ENCODE measurements at regions not wholly inside any gene's neighbourhood (a gene's known extent, or its start where the extent isn't known, plus 50 kb on each side); places are given as distances from the start of the nearest gene placed in this dataset.

- H3K27me3 Mint-ChIP-seq = no peaks in the 10 kb centered on the region
- peaks cover 25 to 75% (median 54%) of the 10 kb centered on the region in 7 donors for H3K4me1 Mint-ChIP-seq
- ATAC-seq (peak; percentile 80), DNase-seq (peak; percentile 42 to 63 (median 53))
- intact Hi-C loops (cut with micrococcal nuclease) = loop anchor here (1.0 to 5.0 kb wide), 7 partner anchors 10 to 492 kb away; partner anchors contain the start of genes KLF13 (in 1 of the 2) and MTMR10 (in 1 of the 2)
- H3K36me3 Mint-ChIP-seq = peaks cover 0 to 36% (median 0%) of the 10 kb centered on the region in 5 donors
- H3K27ac ChIP-seq (ENCODE audit: low read depth, low read length) = no peak overlapping the region
- no peaks in the 10 kb centered on the region for H3K27me3 ChIP-seq (ENCODE audit: control insufficient read depth in 2 of 2, insufficient read depth in 2 of 2, low read length in 2 of 2)
- H3K9me3 ChIP-seq (ENCODE audit: control insufficient read depth in 2 of 3, low read length in 3 of 3) = no peaks in the 10 kb centered on the region
- peak overlapping the region; percentile 90 to 97 (median 94) for H3K27ac Mint-ChIP-seq
- no peaks in the 10 kb centered on the region for H3K36me3 ChIP-seq (ENCODE audit: control insufficient read depth in 2 of 3, insufficient read depth in 3 of 3, low read length in 3 of 3)
- peaks cover 26 to 35% of the 10 kb centered on the region in 2 donors for H3K4me1 ChIP-seq (ENCODE audit: control insufficient read depth in 2 of 2, insufficient read depth in 2 of 2, low read length in 2 of 2)
- H3K4me3 Mint-ChIP-seq = peak overlapping the region; percentile 91 to 97 (median 96)
- ChIA-PET CTCF (interaction anchor here (1.0 to 3.1 kb wide), 7 partner anchors 11 to 283 kb away, joined by 3 to 22 read pairs (median 5); no protein-coding TSS in a partner anchor), POLR2A (interaction anchor here (0.6 to 4.9 kb wide), 27 partner anchors 10 to 283 kb away, joined by 3 to 62 read pairs (median 5); partner anchors contain the start of gene KLF13)
- H3K4me3 ChIP-seq (ENCODE audit: low read length) = peak overlapping the region; percentile 59
- H3K9me3 Mint-ChIP-seq = no peaks in the 10 kb centered on the region
Observed at GRCh38 chr15:31483053-31483985, 156.7 kb downstream of the KLF13 start.

GRCh38 chr15:31483986-31484951 is 157.6 kb downstream of the KLF13 start:
- H3K27ac Mint-ChIP-seq = peak overlapping the region; percentile 77 to 90 (median 84)
- ATAC-seq (peak; percentile 33), DNase-seq (peak in 7 of 9 donors; percentile 25 to 65 (median 47))
- Histone ChIP-seq H3K27me3 (ENCODE audit: control insufficient read depth in 2 of 2, insufficient read depth in 2 of 2, low read length in 2 of 2) (no peaks in the 10 kb centered on the region), H3K9me3 (ENCODE audit: control insufficient read depth in 2 of 3, low read length in 3 of 3) (no peaks in the 10 kb centered on the region), H3K27ac (ENCODE audit: low read depth, low read length) (no peak overlapping the region), H3K36me3 (ENCODE audit: control insufficient read depth in 2 of 3, insufficient read depth in 3 of 3, low read length in 3 of 3) (no peaks in the 10 kb centered on the region), H3K4me1 (ENCODE audit: control insufficient read depth in 2 of 2, insufficient read depth in 2 of 2, low read length in 2 of 2) (peaks cover 34 to 43% of the 10 kb centered on the region in 2 donors), H3K4me3 (ENCODE audit: low read length) (peak overlapping the region; percentile 33)
- no peaks in the 10 kb centered on the region for H3K9me3 Mint-ChIP-seq
- CTCF ChIA-PET = interaction anchor here (1.0 to 2.8 kb wide), 4 partner anchors 11 to 122 kb away, joined by 3 to 10 read pairs (median 3); no protein-coding TSS in a partner anchor
- peaks cover 31 to 78% (median 57%) of the 10 kb centered on the region in 7 donors for H3K4me1 Mint-ChIP-seq
- peak overlapping the region; percentile 80 to 94 (median 86) for H3K4me3 Mint-ChIP-seq
- H3K27me3 Mint-ChIP-seq = no peaks in the 10 kb centered on the region
- intact Hi-C loops (cut with micrococcal nuclease) = loop anchor here (1.0 to 5.0 kb wide), 8 partner anchors 11 to 493 kb away; partner anchors contain the start of genes KLF13 (in 1 of the 2) and MTMR10 (in 1 of the 2)
- POLR2A ChIA-PET = interaction anchor here (0.9 to 4.9 kb wide), 19 partner anchors 11 to 494 kb away, joined by 3 to 62 read pairs (median 9); partner anchors contain the start of gene KLF13
- peaks cover 0 to 30% (median 0%) of the 10 kb centered on the region in 5 donors for H3K36me3 Mint-ChIP-seq

- H3K27me3 Mint-ChIP-seq = no peaks in the 10 kb centered on the region
- Histone ChIP-seq H3K27me3 (ENCODE audit: control insufficient read depth in 2 of 2, insufficient read depth in 2 of 2, low read length in 2 of 2) (no peaks in the 10 kb centered on the region), H3K9me3 (ENCODE audit: control insufficient read depth in 2 of 3, low read length in 3 of 3) (no peaks in the 10 kb centered on the region), H3K27ac (ENCODE audit: low read depth, low read length) (no peak overlapping the region), H3K4me1 (ENCODE audit: control insufficient read depth in 2 of 2, insufficient read depth in 2 of 2, low read length in 2 of 2) (peaks cover 38 to 46% of the 10 kb centered on the region in 2 donors), H3K4me3 (ENCODE audit: low read length) (no peak overlapping the region), H3K36me3 (ENCODE audit: control insufficient read depth in 2 of 3, insufficient read depth in 3 of 3, low read length in 3 of 3) (no peaks in the 10 kb centered on the region)
- peaks cover 0 to 29% (median 0%) of the 10 kb centered on the region in 5 donors for H3K36me3 Mint-ChIP-seq
- peak overlapping the region; percentile 80 to 94 (median 86) for H3K4me3 Mint-ChIP-seq
- ATAC-seq = no peak
- intact Hi-C loops (cut with micrococcal nuclease) = loop anchor here (2.0 to 5.0 kb wide), 4 partner anchors 26 to 683 kb away; no protein-coding TSS in a partner anchor
- ChIA-PET POLR2A (interaction anchor here (0.9 to 4.9 kb wide), 8 partner anchors 12 to 494 kb away, joined by 3 to 62 read pairs (median 12); partner anchors contain the start of gene KLF13), CTCF (interaction anchor here (1.5 to 2.8 kb wide), 2 partner anchors 12 to 49 kb away, joined by 3 to 10 read pairs; no protein-coding TSS in a partner anchor)
- H3K4me1 Mint-ChIP-seq = peaks cover 31 to 81% (median 55%) of the 10 kb centered on the region in 7 donors
- peak overlapping the region in 6 of 9 donors; percentile 77 to 88 (median 81) for H3K27ac Mint-ChIP-seq
- no peak for DNase-seq
- no peaks in the 10 kb centered on the region for H3K9me3 Mint-ChIP-seq
Observed at GRCh38 chr15:31484986-31485385, 158.4 kb downstream of the KLF13 start.

- peaks cover 35 to 82% (median 52%) of the 10 kb centered on the region in 7 donors for H3K4me1 Mint-ChIP-seq
- intact Hi-C loops (cut with micrococcal nuclease) = loop anchor here (2.0 to 5.0 kb wide), 4 partner anchors 27 to 683 kb away; no protein-coding TSS in a partner anchor
- H3K4me3 Mint-ChIP-seq = peak overlapping the region in 9 of 10 donors; percentile 25 to 94 (median 84)
- H3K4me1 ChIP-seq (ENCODE audit: control insufficient read depth in 2 of 2, insufficient read depth in 2 of 2, low read length in 2 of 2) = peaks cover 38 to 44% of the 10 kb centered on the region in 2 donors
- peak overlapping the region in 3 of 9 donors; percentile 18 to 84 (median 33) for H3K27ac Mint-ChIP-seq
- ATAC-seq (no peak), DNase-seq (no peak)
- H3K9me3 ChIP-seq (ENCODE audit: control insufficient read depth in 2 of 3, low read length in 3 of 3) = no peaks in the 10 kb centered on the region
- no peaks in the 10 kb centered on the region for H3K27me3 ChIP-seq (ENCODE audit: control insufficient read depth in 2 of 2, insufficient read depth in 2 of 2, low read length in 2 of 2)
- H3K27me3 Mint-ChIP-seq = no peaks in the 10 kb centered on the region
- no peak overlapping the region for H3K4me3 ChIP-seq (ENCODE audit: low read length)
- peaks cover 0 to 27% (median 0%) of the 10 kb centered on the region in 5 donors for H3K36me3 Mint-ChIP-seq
- no peak overlapping the region for H3K27ac ChIP-seq (ENCODE audit: low read depth, low read length)
- H3K36me3 ChIP-seq (ENCODE audit: control insufficient read depth in 2 of 3, insufficient read depth in 3 of 3, low read length in 3 of 3) = no peaks in the 10 kb centered on the region
- ChIA-PET POLR2A (interaction anchor here (2.7 to 4.9 kb wide), 5 partner anchors 13 to 270 kb away, joined by 9 to 62 read pairs (median 38); partner anchors contain the start of gene KLF13), CTCF (interaction anchor here (1.5 kb wide), 1 partner anchor 49 kb away, joined by 3 read pairs; no protein-coding TSS in a partner anchor)
- peaks cover 0 to 2% (median 0%) of the 10 kb centered on the region in 11 donors for H3K9me3 Mint-ChIP-seq
Observed at GRCh38 chr15:31485431-31485830, 158.8 kb downstream of the KLF13 start.

- DNase-seq = no peak
- no peaks in the 10 kb centered on the region for H3K36me3 ChIP-seq (ENCODE audit: control insufficient read depth in 2 of 3, insufficient read depth in 3 of 3, low read length in 3 of 3)
- H3K4me1 ChIP-seq (ENCODE audit: control insufficient read depth in 2 of 2, insufficient read depth in 2 of 2, low read length in 2 of 2) = peaks cover 38 to 39% of the 10 kb centered on the region in 2 donors
- no peaks in the 10 kb centered on the region for H3K9me3 ChIP-seq (ENCODE audit: control insufficient read depth in 2 of 3, low read length in 3 of 3)
- H3K27ac ChIP-seq (ENCODE audit: low read depth, low read length) = no peak overlapping the region
- no peak for ATAC-seq
- Mint-ChIP-seq H3K4me1 (peaks cover 29 to 83% (median 46%) of the 10 kb centered on the region in 7 donors), H3K36me3 (peaks cover 0 to 26% (median 0%) of the 10 kb centered on the region in 5 donors), H3K4me3 (peak overlapping the region in 5 of 10 donors; percentile 25 to 94 (median 88)), H3K27ac (peak overlapping the region in 4 of 9 donors; percentile 16 to 84 (median 40)), H3K9me3 (peaks cover 0 to 5% (median 0%) of the 10 kb centered on the region in 11 donors), H3K27me3 (no peaks in the 10 kb centered on the region)
- H3K4me3 ChIP-seq (ENCODE audit: low read length) = no peak overlapping the region
- ChIA-PET CTCF (interaction anchor here (5.2 kb wide), 1 partner anchor 283 kb away, joined by 117 read pairs; no protein-coding TSS in a partner anchor), POLR2A (interaction anchor here (1.5 to 2.9 kb wide), 3 partner anchors 126 to 286 kb away, joined by 3 to 11 read pairs (median 3); no protein-coding TSS in a partner anchor)
- intact Hi-C loops (cut with micrococcal nuclease) = loop anchor here (2.0 to 5.0 kb wide), 4 partner anchors 27 to 684 kb away; no protein-coding TSS in a partner anchor
- no peaks in the 10 kb centered on the region for H3K27me3 ChIP-seq (ENCODE audit: control insufficient read depth in 2 of 2, insufficient read depth in 2 of 2, low read length in 2 of 2)
Observed at GRCh38 chr15:31485911-31486461, 159.4 kb downstream of the KLF13 start.
